ENCODE measurements at regions not wholly inside any gene's neighbourhood (a gene's known extent, or its start where the extent isn't known, plus 50 kb on each side); places are given as distances from the start of the nearest gene placed in this dataset.

DNA sequence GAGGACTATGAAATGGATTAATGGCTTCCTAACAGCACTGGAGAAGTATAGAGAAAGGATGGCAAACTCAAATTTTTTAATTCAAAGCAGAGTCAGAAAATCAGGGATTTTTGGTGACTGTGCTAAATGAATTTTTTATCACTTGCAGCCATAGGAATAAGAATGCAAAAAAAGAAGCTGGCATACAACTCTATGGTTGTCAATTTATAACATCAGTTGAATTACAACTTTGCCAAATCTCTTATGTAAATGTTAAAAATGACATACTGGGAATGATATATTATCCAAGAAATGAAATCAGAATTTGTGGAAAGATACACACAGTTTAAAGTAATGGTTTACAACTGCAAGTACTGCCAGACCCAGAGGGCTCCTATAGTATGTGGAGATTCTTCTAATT, 106.5 kb downstream of the HTR1B start:
- no peak overlapping the region for H4K8ac ChIP-seq (ENCODE audit: low read depth, low read length)
- no peak overlapping the region for H3K4ac ChIP-seq (ENCODE audit: low read depth, low read length)
- H3K4me2 ChIP-seq (ENCODE audit: low read length), result no peak overlapping the region
- no peak overlapping the region for H4K5ac ChIP-seq (ENCODE audit: low read length)
- no peaks in the 10 kb centered on the region for H3K4me1 ChIP-seq (ENCODE audit: control insufficient read depth, low read depth, low read length)
- no peak overlapping the region for H3K9ac ChIP-seq (ENCODE audit: low read length)
- no peaks in the 10 kb centered on the region for H3K79me2 ChIP-seq (ENCODE audit: control insufficient read depth, insufficient read depth, low read length)
- no peaks in the 10 kb centered on the region for H3K36me3 ChIP-seq (ENCODE audit: control insufficient read depth, insufficient read depth, low read length)
- no peak overlapping the region for H3K27ac ChIP-seq (ENCODE audit: low read depth, low read length)
- no peak overlapping the region for H2AK5ac ChIP-seq (ENCODE audit: low read length)
- no peak for DNase-seq
- no peak overlapping the region for H3K18ac ChIP-seq (ENCODE audit: low read length)
- no peaks in the 10 kb centered on the region for H3K79me1 ChIP-seq (ENCODE audit: low read length)
- no peak overlapping the region for H3K23ac ChIP-seq (ENCODE audit: low read length)
- no peaks in the 10 kb centered on the region for H3K27me3 ChIP-seq (ENCODE audit: insufficient read depth, low read length, poor library complexity)
- no peak overlapping the region for H3K4me3 ChIP-seq (ENCODE audit: low read length)
- H3K56ac ChIP-seq (ENCODE audit: low read length), result no peak overlapping the region
- no peak overlapping the region for H2BK5ac ChIP-seq (ENCODE audit: low read length)
- H2BK120ac ChIP-seq (ENCODE audit: low read depth, low read length), result no peak overlapping the region
- H2BK15ac ChIP-seq (replicated peaks; ENCODE audit: low read depth), result no peak overlapping the region

- DNase-seq, result no peak
- no peak overlapping the region for H2BK15ac ChIP-seq (replicated peaks; ENCODE audit: low read depth)
Measured at GRCh38 chr6:77354581-77354980, 108.7 kb downstream of the HTR1B start.

GRCh38 chr6:77353129-77353528, 110.2 kb downstream of the HTR1B start:
- Histone ChIP-seq H3K4me3 (ENCODE audit: low read length) (no peak overlapping the region), H3K4me1 (ENCODE audit: control insufficient read depth, low read depth, low read length) (no peaks in the 10 kb centered on the region), H3K4me2 (ENCODE audit: low read length) (no peak overlapping the region), H3K18ac (ENCODE audit: low read length) (no peak overlapping the region), H3K27me3 (ENCODE audit: insufficient read depth, low read length, poor library complexity) (no peaks in the 10 kb centered on the region), H3K4ac (ENCODE audit: low read depth, low read length) (no peak overlapping the region), H4K5ac (ENCODE audit: low read length) (no peak overlapping the region), H3K79me2 (ENCODE audit: control insufficient read depth, insufficient read depth, low read length) (no peaks in the 10 kb centered on the region), H2AK5ac (ENCODE audit: low read length) (no peak overlapping the region), H2BK120ac (ENCODE audit: low read depth, low read length) (no peak overlapping the region), H3K79me1 (ENCODE audit: low read length) (no peaks in the 10 kb centered on the region), H2BK5ac (ENCODE audit: low read length) (no peak overlapping the region), H3K9ac (ENCODE audit: low read length) (no peak overlapping the region), H3K56ac (ENCODE audit: low read length) (no peak overlapping the region), H3K27ac (ENCODE audit: low read depth, low read length) (no peak overlapping the region), H3K23ac (ENCODE audit: low read length) (no peak overlapping the region), H2BK15ac (replicated peaks; ENCODE audit: low read depth) (no peak overlapping the region), H3K36me3 (ENCODE audit: control insufficient read depth, insufficient read depth, low read length) (no peaks in the 10 kb centered on the region), H4K8ac (ENCODE audit: low read depth, low read length) (no peak overlapping the region)
- no peak for DNase-seq

More at GRCh38 chr6:77354581-77354980, 108.7 kb downstream of the HTR1B start:
- Histone ChIP-seq H3K27ac (ENCODE audit: low read depth, low read length) (no peak overlapping the region), H3K79me2 (ENCODE audit: control insufficient read depth, insufficient read depth, low read length) (no peaks in the 10 kb centered on the region), H3K79me1 (ENCODE audit: low read length) (no peaks in the 10 kb centered on the region), H3K4ac (ENCODE audit: low read depth, low read length) (no peak overlapping the region), H3K18ac (ENCODE audit: low read length) (no peak overlapping the region), H4K8ac (ENCODE audit: low read depth, low read length) (no peak overlapping the region), H2AK5ac (ENCODE audit: low read length) (no peak overlapping the region), H2BK5ac (ENCODE audit: low read length) (no peak overlapping the region), H3K4me3 (ENCODE audit: low read length) (no peak overlapping the region), H3K4me1 (ENCODE audit: control insufficient read depth, low read depth, low read length) (no peaks in the 10 kb centered on the region), H3K4me2 (ENCODE audit: low read length) (no peak overlapping the region), H4K5ac (ENCODE audit: low read length) (no peak overlapping the region), H3K9ac (ENCODE audit: low read length) (no peak overlapping the region), H2BK120ac (ENCODE audit: low read depth, low read length) (no peak overlapping the region), H3K23ac (ENCODE audit: low read length) (no peak overlapping the region), H3K27me3 (ENCODE audit: insufficient read depth, low read length, poor library complexity) (no peaks in the 10 kb centered on the region), H3K56ac (ENCODE audit: low read length) (no peak overlapping the region), H3K36me3 (ENCODE audit: control insufficient read depth, insufficient read depth, low read length) (no peaks in the 10 kb centered on the region)

- no peak overlapping the region for H2BK120ac ChIP-seq (ENCODE audit: low read depth, low read length)
- no peaks in the 10 kb centered on the region for H3K4me1 ChIP-seq (ENCODE audit: control insufficient read depth, low read depth, low read length)
- no peak overlapping the region for H2BK15ac ChIP-seq (replicated peaks; ENCODE audit: low read depth)
- no peak overlapping the region for H3K23ac ChIP-seq (ENCODE audit: low read length)
- H4K8ac ChIP-seq (ENCODE audit: low read depth, low read length), result no peak overlapping the region
- H4K5ac ChIP-seq (ENCODE audit: low read length), result no peak overlapping the region
- no peaks in the 10 kb centered on the region for H3K36me3 ChIP-seq (ENCODE audit: control insufficient read depth, insufficient read depth, low read length)
- no peak overlapping the region for H3K9ac ChIP-seq (ENCODE audit: low read length)
- H2BK5ac ChIP-seq (ENCODE audit: low read length), result no peak overlapping the region
- H3K27ac ChIP-seq (ENCODE audit: low read depth, low read length), result no peak overlapping the region
- no peaks in the 10 kb centered on the region for H3K79me1 ChIP-seq (ENCODE audit: low read length)
- H2AK5ac ChIP-seq (ENCODE audit: low read length), result no peak overlapping the region
- no CpG with 5 or more reads among the region's 4 CpGs for WGBS (ENCODE audit: extremely low coverage, insufficient coverage, low lambda C conversion rate)
- no peak overlapping the region for H3K4me2 ChIP-seq (ENCODE audit: low read length)
- H3K56ac ChIP-seq (ENCODE audit: low read length), result no peak overlapping the region
- H3K79me2 ChIP-seq (ENCODE audit: control insufficient read depth, insufficient read depth, low read length), result no peaks in the 10 kb centered on the region
- H3K4me3 ChIP-seq (ENCODE audit: low read length), result no peak overlapping the region
- no peak overlapping the region for H3K4ac ChIP-seq (ENCODE audit: low read depth, low read length)
- DNase-seq, result no peak
- H3K18ac ChIP-seq (ENCODE audit: low read length), result no peak overlapping the region
- H3K27me3 ChIP-seq (ENCODE audit: insufficient read depth, low read length, poor library complexity), result no peaks in the 10 kb centered on the region
Measured at GRCh38 chr6:77341058-77341986, 122.0 kb downstream of the HTR1B start.

GRCh38 chr6:77340331-77340730, 123.0 kb downstream of the HTR1B start:
- no peak overlapping the region for H2BK5ac ChIP-seq (ENCODE audit: low read length)
- no peak overlapping the region for H2AK5ac ChIP-seq (ENCODE audit: low read length)
- H3K56ac ChIP-seq (ENCODE audit: low read length), result no peak overlapping the region
- H2BK15ac ChIP-seq (replicated peaks; ENCODE audit: low read depth), result no peak overlapping the region
- no peak overlapping the region for H3K23ac ChIP-seq (ENCODE audit: low read length)
- no peak overlapping the region for H3K9ac ChIP-seq (ENCODE audit: low read length)
- H4K8ac ChIP-seq (ENCODE audit: low read depth, low read length), result no peak overlapping the region
- H3K27me3 ChIP-seq (ENCODE audit: insufficient read depth, low read length, poor library complexity), result no peaks in the 10 kb centered on the region
- H3K18ac ChIP-seq (ENCODE audit: low read length), result no peak overlapping the region
- no peak overlapping the region for H4K5ac ChIP-seq (ENCODE audit: low read length)
- H3K4me3 ChIP-seq (ENCODE audit: low read length), result no peak overlapping the region
- no peaks in the 10 kb centered on the region for H3K79me2 ChIP-seq (ENCODE audit: control insufficient read depth, insufficient read depth, low read length)
- H3K4ac ChIP-seq (ENCODE audit: low read depth, low read length), result no peak overlapping the region
- H2BK120ac ChIP-seq (ENCODE audit: low read depth, low read length), result no peak overlapping the region
- no peak overlapping the region for H3K27ac ChIP-seq (ENCODE audit: low read depth, low read length)
- H3K36me3 ChIP-seq (ENCODE audit: control insufficient read depth, insufficient read depth, low read length), result no peaks in the 10 kb centered on the region
- no peak overlapping the region for H3K4me2 ChIP-seq (ENCODE audit: low read length)
- H3K4me1 ChIP-seq (ENCODE audit: control insufficient read depth, low read depth, low read length), result no peaks in the 10 kb centered on the region
- no CpG with 5 or more reads among the region's 4 CpGs for WGBS (ENCODE audit: extremely low coverage, insufficient coverage, low lambda C conversion rate)
- no peak for DNase-seq
- H3K79me1 ChIP-seq (ENCODE audit: low read length), result no peaks in the 10 kb centered on the region

DNA sequence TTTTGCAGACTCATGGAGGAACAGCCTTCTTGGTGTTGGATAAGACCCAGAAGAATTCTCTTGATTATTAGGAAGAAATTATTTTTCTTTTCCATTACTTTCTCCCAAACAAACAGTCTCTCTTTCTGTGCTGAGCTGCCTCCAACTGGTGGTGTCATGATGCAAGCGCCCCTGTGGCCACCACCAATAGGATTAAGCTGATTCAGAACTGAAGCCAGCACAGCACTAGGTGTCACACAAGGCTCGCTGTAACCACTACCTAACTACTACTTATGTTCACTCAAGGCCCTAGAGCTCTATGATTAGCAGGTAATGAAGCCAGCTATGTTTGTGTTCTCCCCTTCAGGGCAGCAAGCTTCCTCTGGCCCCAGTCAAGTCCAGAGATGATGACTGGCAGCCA, 123.4 kb downstream of the HTR1B start:
- no peaks in the 10 kb centered on the region for H3K36me3 ChIP-seq (ENCODE audit: control insufficient read depth, insufficient read depth, low read length)
- DNase-seq, result peak; percentile 44
- H3K4me3 ChIP-seq (ENCODE audit: low read length), result no peak overlapping the region
- no peak overlapping the region for H2BK120ac ChIP-seq (ENCODE audit: low read depth, low read length)
- H3K4me2 ChIP-seq (ENCODE audit: low read length), result no peak overlapping the region
- H3K18ac ChIP-seq (ENCODE audit: low read length), result no peak overlapping the region
- WGBS (ENCODE audit: extremely low coverage, insufficient coverage, low lambda C conversion rate), result no CpG with 5 or more reads among the region's 2 CpGs
- no peak overlapping the region for H4K5ac ChIP-seq (ENCODE audit: low read length)
- no peak overlapping the region for H4K8ac ChIP-seq (ENCODE audit: low read depth, low read length)
- H2BK5ac ChIP-seq (ENCODE audit: low read length), result no peak overlapping the region
- H3K27ac ChIP-seq (ENCODE audit: low read depth, low read length), result no peak overlapping the region
- no peaks in the 10 kb centered on the region for H3K79me1 ChIP-seq (ENCODE audit: low read length)
- no peak overlapping the region for H3K56ac ChIP-seq (ENCODE audit: low read length)
- H2BK15ac ChIP-seq (replicated peaks; ENCODE audit: low read depth), result no peak overlapping the region
- no peaks in the 10 kb centered on the region for H3K4me1 ChIP-seq (ENCODE audit: control insufficient read depth, low read depth, low read length)
- H3K27me3 ChIP-seq (ENCODE audit: insufficient read depth, low read length, poor library complexity), result no peaks in the 10 kb centered on the region
- H3K79me2 ChIP-seq (ENCODE audit: control insufficient read depth, insufficient read depth, low read length), result no peaks in the 10 kb centered on the region
- no peak overlapping the region for H3K9ac ChIP-seq (ENCODE audit: low read length)
- no peak overlapping the region for H2AK5ac ChIP-seq (ENCODE audit: low read length)
- no peak overlapping the region for H3K23ac ChIP-seq (ENCODE audit: low read length)
- no peak overlapping the region for H3K4ac ChIP-seq (ENCODE audit: low read depth, low read length)

All from mesendoderm (in vitro differentiated cells).